ENCODE measurements at regions not wholly inside any gene's neighbourhood (a gene's known extent, or its start where the extent isn't known, plus 50 kb on each side); places are given as distances from the start of the nearest gene placed in this dataset.

DNA sequence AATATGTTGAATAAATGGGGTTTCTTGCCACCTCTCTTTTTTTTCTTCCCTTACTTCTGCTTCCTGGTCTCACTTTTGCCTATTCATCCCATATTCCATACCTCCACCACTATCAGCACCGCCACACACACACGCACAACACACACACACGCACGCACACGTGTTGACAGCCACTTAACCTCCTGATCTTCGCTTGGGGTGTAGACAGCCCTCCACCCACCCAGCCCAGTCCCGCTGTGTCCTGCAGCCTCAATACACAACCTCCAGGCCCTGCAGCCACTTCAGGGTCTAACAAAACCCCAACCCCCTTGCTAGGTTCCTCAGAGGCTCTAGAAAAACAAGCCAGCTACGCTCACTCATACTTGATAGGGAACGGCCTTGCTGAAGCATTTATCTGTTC lies 72.3 kb downstream of the LINC00237 start:
- Histone ChIP-seq H3K4me3 (ENCODE audit: insufficient read depth, low read length) (no peak overlapping the region), H3K27me3 (ENCODE audit: insufficient read depth, low read length) (no peaks in the 10 kb centered on the region), H3K79me2 (ENCODE audit: insufficient read depth, low read length) (no peaks in the 10 kb centered on the region), H2AFZ (ENCODE audit: low read length) (no peak overlapping the region), H3K27ac (ENCODE audit: low read depth, low read length) (no peak overlapping the region), H3K36me3 (ENCODE audit: insufficient read depth, low read length) (no peaks in the 10 kb centered on the region), H3K4me1 (ENCODE audit: insufficient read depth, low read length) (no peaks in the 10 kb centered on the region), H3K4me2 (ENCODE audit: insufficient read depth, low read length) (no peak overlapping the region), H4K20me1 (ENCODE audit: insufficient read depth, low read length) (no peaks in the 10 kb centered on the region), H3K9me3 (ENCODE audit: low read depth, low read length) (no peaks in the 10 kb centered on the region)
- TF ChIP-seq, protein P1, sequence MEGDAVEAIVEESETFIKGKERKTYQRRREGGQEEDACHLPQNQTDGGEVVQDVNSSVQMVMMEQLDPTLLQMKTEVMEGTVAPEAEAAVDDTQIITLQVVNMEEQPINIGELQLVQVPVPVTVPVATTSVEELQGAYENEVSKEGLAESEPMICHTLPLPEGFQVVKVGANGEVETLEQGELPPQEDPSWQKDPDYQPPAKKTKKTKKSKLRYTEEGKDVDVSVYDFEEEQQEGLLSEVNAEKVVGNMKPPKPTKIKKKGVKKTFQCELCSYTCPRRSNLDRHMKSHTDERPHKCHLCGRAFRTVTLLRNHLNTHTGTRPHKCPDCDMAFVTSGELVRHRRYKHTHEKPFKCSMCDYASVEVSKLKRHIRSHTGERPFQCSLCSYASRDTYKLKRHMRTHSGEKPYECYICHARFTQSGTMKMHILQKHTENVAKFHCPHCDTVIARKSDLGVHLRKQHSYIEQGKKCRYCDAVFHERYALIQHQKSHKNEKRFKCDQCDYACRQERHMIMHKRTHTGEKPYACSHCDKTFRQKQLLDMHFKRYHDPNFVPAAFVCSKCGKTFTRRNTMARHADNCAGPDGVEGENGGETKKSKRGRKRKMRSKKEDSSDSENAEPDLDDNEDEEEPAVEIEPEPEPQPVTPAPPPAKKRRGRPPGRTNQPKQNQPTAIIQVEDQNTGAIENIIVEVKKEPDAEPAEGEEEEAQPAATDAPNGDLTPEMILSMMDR (IDR thresholded peaks at IDR 0.05; ENCODE audit: extremely low read depth, low read depth, low read length), result no peak
- no peak for DNase-seq (ENCODE audit: insufficient read length, low spot score, missing footprints)

GRCh38 chr20:21031666-21032065 lies 74.5 kb downstream of the LINC00237 start:
- Histone ChIP-seq H3K4me3 (ENCODE audit: insufficient read depth, low read length) (no peak overlapping the region), H3K36me3 (ENCODE audit: insufficient read depth, low read length) (no peaks in the 10 kb centered on the region), H3K4me1 (ENCODE audit: insufficient read depth, low read length) (no peaks in the 10 kb centered on the region)

GRCh38 chr20:21029341-21029740 lies 76.8 kb downstream of the LINC00237 start:
- Histone ChIP-seq H3K9me3 (ENCODE audit: low read depth, low read length) (no peaks in the 10 kb centered on the region), H2AFZ (ENCODE audit: low read length) (no peak overlapping the region), H3K4me3 (ENCODE audit: insufficient read depth, low read length) (no peak overlapping the region), H3K27ac (ENCODE audit: low read depth, low read length) (no peak overlapping the region), H3K4me2 (ENCODE audit: insufficient read depth, low read length) (no peak overlapping the region), H3K4me1 (ENCODE audit: insufficient read depth, low read length) (no peaks in the 10 kb centered on the region), H3K36me3 (ENCODE audit: insufficient read depth, low read length) (no peaks in the 10 kb centered on the region), H4K20me1 (ENCODE audit: insufficient read depth, low read length) (no peaks in the 10 kb centered on the region), H3K27me3 (ENCODE audit: insufficient read depth, low read length) (no peaks in the 10 kb centered on the region), H3K79me2 (ENCODE audit: insufficient read depth, low read length) (no peaks in the 10 kb centered on the region)
- TF ChIP-seq, protein P1 (IDR thresholded peaks at IDR 0.05; ENCODE audit: extremely low read depth, low read depth, low read length), result no peak
- DNase-seq (ENCODE audit: insufficient read length, low spot score, missing footprints), result no peak

More at GRCh38 chr20:21031666-21032065, 74.5 kb downstream of the LINC00237 start:
- Histone ChIP-seq H3K27me3 (ENCODE audit: insufficient read depth, low read length) (no peaks in the 10 kb centered on the region), H2AFZ (ENCODE audit: low read length) (no peak overlapping the region), H3K79me2 (ENCODE audit: insufficient read depth, low read length) (no peaks in the 10 kb centered on the region), H3K27ac (ENCODE audit: low read depth, low read length) (no peak overlapping the region), H3K4me2 (ENCODE audit: insufficient read depth, low read length) (no peak overlapping the region), H3K9me3 (ENCODE audit: low read depth, low read length) (no peaks in the 10 kb centered on the region), H4K20me1 (ENCODE audit: insufficient read depth, low read length) (no peaks in the 10 kb centered on the region)
- TF ChIP-seq, protein P1 (IDR thresholded peaks at IDR 0.05; ENCODE audit: extremely low read depth, low read depth, low read length), result no peak
- no peak for DNase-seq (ENCODE audit: insufficient read length, low spot score, missing footprints)

- DNase-seq (ENCODE audit: insufficient read length, low spot score, missing footprints), result no peak
- no peaks in the 10 kb centered on the region for H3K27me3 ChIP-seq (ENCODE audit: insufficient read depth, low read length)
Measured at GRCh38 chr20:21028921-21029320, 77.2 kb downstream of the LINC00237 start.

More at GRCh38 chr20:21028921-21029320, 77.2 kb downstream of the LINC00237 start:
- no peak overlapping the region for H3K27ac ChIP-seq (ENCODE audit: low read depth, low read length)
- H3K9me3 ChIP-seq (ENCODE audit: low read depth, low read length), result no peaks in the 10 kb centered on the region
- H3K4me2 ChIP-seq (ENCODE audit: insufficient read depth, low read length), result no peak overlapping the region
- H4K20me1 ChIP-seq (ENCODE audit: insufficient read depth, low read length), result no peaks in the 10 kb centered on the region
- H3K4me3 ChIP-seq (ENCODE audit: insufficient read depth, low read length), result no peak overlapping the region
- H3K36me3 ChIP-seq (ENCODE audit: insufficient read depth, low read length), result no peaks in the 10 kb centered on the region
- TF ChIP-seq, protein P1 (IDR thresholded peaks at IDR 0.05; ENCODE audit: extremely low read depth, low read depth, low read length), result no peak
- no peaks in the 10 kb centered on the region for H3K4me1 ChIP-seq (ENCODE audit: insufficient read depth, low read length)
- H3K79me2 ChIP-seq (ENCODE audit: insufficient read depth, low read length), result no peaks in the 10 kb centered on the region
- no peak overlapping the region for H2AFZ ChIP-seq (ENCODE audit: low read length)

All from osteoblast (primary cell).